ENCODE measurements at regions not wholly inside any gene's neighbourhood (a gene's known extent, or its start where the extent isn't known, plus 50 kb on each side); places are given as distances from the start of the nearest gene placed in this dataset.

- intact Hi-C loops (cut with micrococcal nuclease; ENCODE audit: unreplicated experiment): no loop called here
- H3K4me1 ChIP-seq (ENCODE audit: insufficient read depth, low read length, poor library complexity, severe bottlenecking): no peaks in the 10 kb centered on the region
- ChIA-PET POLR2A (ENCODE audit: low non-redundant PET) (interaction anchor here (0.7 kb wide), 1 partner anchor 53 kb away, joined by 4 read pairs; no protein-coding TSS in a partner anchor), CTCF (no interaction called here)
- no peaks in the 10 kb centered on the region for H3K9me3 ChIP-seq (ENCODE audit: low read depth, low read length, poor library complexity, severe bottlenecking)
- no peak overlapping the region for H3K4me3 ChIP-seq (ENCODE audit: low read depth, low read length, poor library complexity, severe bottlenecking)
- no peaks in the 10 kb centered on the region for H3K36me3 ChIP-seq (ENCODE audit: insufficient read depth, low read length, poor library complexity, severe bottlenecking)
- H3K27me3 ChIP-seq (replicated peaks; ENCODE audit: insufficient read depth, low read depth, low read length, poor library complexity): peaks cover 14% of the 10 kb centered on the region
- DNase-seq (ENCODE audit: low spot score): no peak
- no peak for TF ChIP-seq EZH2 (IDR thresholded peaks at IDR 0.05; ENCODE audit: borderline replicate concordance, low read depth, low read length, poor library complexity, severe bottlenecking)
- TF ChIP-seq CTCF (conservative IDR thresholded peaks at IDR 0.05; ENCODE audit: low read depth, low read length): no peak
- H3K27ac ChIP-seq (ENCODE audit: low read depth, low read length, poor library complexity, severe bottlenecking): no peak overlapping the region
- BruUV-seq (replicated peaks): no TSS peak
These were observed 132.4 kb downstream of the TMEM174 start for GRCh38 chr5:73305386-73305785.

GRCh38 chr5:73304381-73304780 lies 131.4 kb downstream of the TMEM174 start:
- no peak overlapping the region for H3K4me3 ChIP-seq (ENCODE audit: low read depth, low read length, poor library complexity, severe bottlenecking)
- TF ChIP-seq EZH2 (IDR thresholded peaks at IDR 0.05; ENCODE audit: borderline replicate concordance, low read depth, low read length, poor library complexity, severe bottlenecking): no peak
- no peak for TF ChIP-seq CTCF (conservative IDR thresholded peaks at IDR 0.05; ENCODE audit: low read depth, low read length)
- POLR2A ChIA-PET (ENCODE audit: low non-redundant PET): no interaction called here
- peaks cover 24% of the 10 kb centered on the region for H3K27me3 ChIP-seq (replicated peaks; ENCODE audit: insufficient read depth, low read depth, low read length, poor library complexity)
- no peak overlapping the region for H3K27ac ChIP-seq (ENCODE audit: low read depth, low read length, poor library complexity, severe bottlenecking)
- intact Hi-C loops (cut with micrococcal nuclease; ENCODE audit: unreplicated experiment): no loop called here
- H3K9me3 ChIP-seq (ENCODE audit: low read depth, low read length, poor library complexity, severe bottlenecking): no peaks in the 10 kb centered on the region
- BruUV-seq (replicated peaks): no TSS peak
- no peak for DNase-seq (ENCODE audit: low spot score)
- H3K36me3 ChIP-seq (ENCODE audit: insufficient read depth, low read length, poor library complexity, severe bottlenecking): no peaks in the 10 kb centered on the region
- no peaks in the 10 kb centered on the region for H3K4me1 ChIP-seq (ENCODE audit: insufficient read depth, low read length, poor library complexity, severe bottlenecking)
- CTCF ChIA-PET: no interaction called here

GRCh38 chr5:73303148-73304079 lies 130.4 kb downstream of the TMEM174 start:
- POLR2A ChIA-PET (ENCODE audit: low non-redundant PET): no interaction called here
- intact Hi-C loops (cut with micrococcal nuclease; ENCODE audit: unreplicated experiment): no loop called here
- H3K4me1 ChIP-seq (ENCODE audit: insufficient read depth, low read length, poor library complexity, severe bottlenecking): no peaks in the 10 kb centered on the region
- BruUV-seq (replicated peaks): no TSS peak
- no peak for TF ChIP-seq EZH2 (IDR thresholded peaks at IDR 0.05; ENCODE audit: borderline replicate concordance, low read depth, low read length, poor library complexity, severe bottlenecking)
- no peak for TF ChIP-seq CTCF (conservative IDR thresholded peaks at IDR 0.05; ENCODE audit: low read depth, low read length)
- H3K4me3 ChIP-seq (ENCODE audit: low read depth, low read length, poor library complexity, severe bottlenecking): no peak overlapping the region
- DNase-seq (ENCODE audit: low spot score): no peak
- CTCF ChIA-PET: interaction anchor here (0.6 kb wide), 1 partner anchor 87 kb away, joined by 5 read pairs; no protein-coding TSS in a partner anchor
- H3K9me3 ChIP-seq (ENCODE audit: low read depth, low read length, poor library complexity, severe bottlenecking): no peaks in the 10 kb centered on the region
- H3K27ac ChIP-seq (ENCODE audit: low read depth, low read length, poor library complexity, severe bottlenecking): no peak overlapping the region
- H3K27me3 ChIP-seq (replicated peaks; ENCODE audit: insufficient read depth, low read depth, low read length, poor library complexity): peaks cover 34% of the 10 kb centered on the region
- H3K36me3 ChIP-seq (ENCODE audit: insufficient read depth, low read length, poor library complexity, severe bottlenecking): no peaks in the 10 kb centered on the region

Measured in A673 (cell line).